ENCODE measurements at regions not wholly inside any gene's neighbourhood (a gene's known extent, or its start where the extent isn't known, plus 50 kb on each side); places are given as distances from the start of the nearest gene placed in this dataset.

GRCh38 chr10:28743576-28743975, 66.3 kb downstream of the BAMBI start:
- ATAC-seq (ENCODE audit: insufficient number of reproducible peaks, low FRiP score, low read depth): no peak
- no peak for DNase-seq (ENCODE audit: low spot score)
- Histone ChIP-seq H3K4me1 (ENCODE audit: control insufficient read depth in 1 of 2, low read depth in 2 of 2) (no peaks in the 10 kb centered on the region), H3K36me3 (no peaks in the 10 kb centered on the region), H3K9me3 (no peaks in the 10 kb centered on the region), H3K27ac (no peak overlapping the region), H3K4me3 (no peak overlapping the region), H3K27me3 (replicated peaks; ENCODE audit: insufficient read depth) (no peaks in the 10 kb centered on the region)
- no peak for TF ChIP-seq CTCF (IDR thresholded peaks at IDR 0.05)

GRCh38 chr10:28744069-28744768, 66.9 kb downstream of the BAMBI start:
- TF ChIP-seq CTCF (IDR thresholded peaks at IDR 0.05): no peak
- H3K36me3 ChIP-seq: no peaks in the 10 kb centered on the region

GRCh38 chr10:28754930-28755718, 77.8 kb downstream of the BAMBI start:
- no peak overlapping the region for H3K4me3 ChIP-seq
- H3K27me3 ChIP-seq (replicated peaks; ENCODE audit: insufficient read depth): no peaks in the 10 kb centered on the region
- ATAC-seq (ENCODE audit: insufficient number of reproducible peaks, low FRiP score, low read depth): no peak
- no peak for DNase-seq (ENCODE audit: low spot score)
- TF ChIP-seq CTCF (IDR thresholded peaks at IDR 0.05): no peak
- H3K36me3 ChIP-seq: no peaks in the 10 kb centered on the region
- no peak overlapping the region for H3K27ac ChIP-seq
- H3K4me1 ChIP-seq (ENCODE audit: control insufficient read depth in 1 of 2, low read depth in 2 of 2): no peaks in the 10 kb centered on the region
- H3K9me3 ChIP-seq: no peaks in the 10 kb centered on the region

More at GRCh38 chr10:28744069-28744768, 66.9 kb downstream of the BAMBI start:
- ATAC-seq (ENCODE audit: insufficient number of reproducible peaks, low FRiP score, low read depth): no peak
- H3K27ac ChIP-seq: no peak overlapping the region
- DNase-seq (ENCODE audit: low spot score): no peak
- H3K4me1 ChIP-seq (ENCODE audit: control insufficient read depth in 1 of 2, low read depth in 2 of 2): no peaks in the 10 kb centered on the region
- no peaks in the 10 kb centered on the region for H3K9me3 ChIP-seq
- H3K27me3 ChIP-seq (replicated peaks; ENCODE audit: insufficient read depth): no peaks in the 10 kb centered on the region
- H3K4me3 ChIP-seq: no peak overlapping the region

- no peak for TF ChIP-seq CTCF (IDR thresholded peaks at IDR 0.05)
- no peak for ATAC-seq (ENCODE audit: insufficient number of reproducible peaks, low FRiP score, low read depth)
- Histone ChIP-seq H3K4me1 (ENCODE audit: control insufficient read depth in 1 of 2, low read depth in 2 of 2) (no peaks in the 10 kb centered on the region), H3K9me3 (no peaks in the 10 kb centered on the region), H3K27ac (no peak overlapping the region), H3K36me3 (no peaks in the 10 kb centered on the region), H3K4me3 (no peak overlapping the region), H3K27me3 (replicated peaks; ENCODE audit: insufficient read depth) (no peaks in the 10 kb centered on the region)
- DNase-seq (ENCODE audit: low spot score): no peak
Measured at GRCh38 chr10:28761084-28761846, 83.9 kb downstream of the BAMBI start.

Data from thoracic aorta (tissue), 2 donors.